SK-N-SH treated with all-trans-retinoic acid at 6 μM for 48 hours (cell line): ENCODE measurements at regions not wholly inside any gene's neighbourhood (a gene's known extent, or its start where the extent isn't known, plus 50 kb on each side); places are given as distances from the start of the nearest gene placed in this dataset.

Experiments
- ATAC-seq: fragments of 200-7000 bp; cut with Tn5 transposase; 3 replicates; pipeline ENCODE4 v1.9.1; 2020; ENCODE audit warnings: mild to moderate bottlenecking, moderate library complexity
- ARNTL ChIP-seq: fragments of 450-650 bp; formaldehyde crosslinking; IDR thresholded peaks from 2 replicates; pipeline ENCODE4 v1.5.0; 2020; ENCODE audit warnings: low read depth, mild to moderate bottlenecking, moderate library complexity, borderline replicate concordance
- GLIS3 ChIP-seq: fragments of 250-450 bp; sonication (Bioruptor Pico); IDR thresholded peaks from 2 replicates; pipeline ENCODE4 v1.5.0; 2020; ENCODE audit warnings: mild to moderate bottlenecking, moderate library complexity
- ISL1 ChIP-seq: fragments of 250-450 bp; sonication (Bioruptor Pico); IDR thresholded peaks from 2 replicates; pipeline ENCODE4 v2.1.2; 2022; ENCODE audit warnings: mild to moderate bottlenecking, moderate library complexity
- OSR1 ChIP-seq: fragments of 250-450 bp; sonication (Bioruptor Pico); IDR thresholded peaks from 2 replicates; pipeline ENCODE4 v1.8.0; 2022; ENCODE audit warnings: moderate library complexity, mild to moderate bottlenecking, inconsistent platforms
- PATZ1 ChIP-seq: fragments of 250-450 bp; sonication (Bioruptor Pico); IDR thresholded peaks from 2 replicates; pipeline ENCODE4 v1.8.0; 2020; ENCODE audit warnings: mild to moderate bottlenecking, moderate library complexity, borderline replicate concordance
- POU6F1 ChIP-seq: fragments of 250-450 bp; sonication (Bioruptor Pico); IDR thresholded peaks from 2 replicates; pipeline ENCODE4 v1.8.0; 2021; ENCODE audit warnings: low read depth, mild to moderate bottlenecking, moderate library complexity, borderline replicate concordance
- RARB ChIP-seq: fragments of 250-450 bp; sonication (Bioruptor Pico); IDR thresholded peaks from 2 replicates; pipeline ENCODE4 v1.8.0; 2021; ENCODE audit warnings: mild to moderate bottlenecking, moderate library complexity
- SNAI2 ChIP-seq: fragments of 250-450 bp; sonication (Bioruptor Pico); IDR thresholded peaks from 2 replicates; pipeline ENCODE4 v1.5.0; 2020; ENCODE audit warnings: mild to moderate bottlenecking, moderate library complexity
- TCF4 ChIP-seq: fragments of 250-450 bp; sonication (Bioruptor Pico); IDR thresholded peaks from 2 replicates; pipeline ENCODE4 v1.8.0; 2021; ENCODE audit warnings: mild to moderate bottlenecking, moderate library complexity, borderline replicate concordance
- TOX ChIP-seq: fragments of 250-450 bp; sonication (Bioruptor Pico); IDR thresholded peaks from 2 replicates; pipeline ENCODE4 v1.8.0; 2021; ENCODE audit warnings: mild to moderate bottlenecking, moderate library complexity, borderline replicate concordance
- ZFP3 ChIP-seq: fragments of 250-450 bp; sonication (Bioruptor Pico); IDR thresholded peaks from 2 replicates; pipeline ENCODE4 v1.5.0; 2020; ENCODE audit warnings: mild to moderate bottlenecking, moderate library complexity
- ZFP30 ChIP-seq: fragments of 450-650 bp; formaldehyde crosslinking; IDR thresholded peaks from 2 replicates; pipeline ENCODE4 v1.5.0; 2022; ENCODE audit warnings: mild to moderate bottlenecking, moderate library complexity
- ZNF565 ChIP-seq: fragments of 450-650 bp; formaldehyde crosslinking; conservative IDR thresholded peaks from 2 replicates; pipeline ENCODE4 v1.5.0; 2020; ENCODE audit warnings: low read depth, mild to moderate bottlenecking, moderate library complexity
- ZNF70 ChIP-seq: fragments of 450-650 bp; formaldehyde crosslinking; IDR thresholded peaks from 2 replicates; pipeline ENCODE4 v1.5.0; 2020; ENCODE audit warnings: mild to moderate bottlenecking, moderate library complexity
- ZNF8 ChIP-seq: fragments of 450-650 bp; formaldehyde crosslinking; IDR thresholded peaks from 2 replicates; pipeline ENCODE4 v1.5.0; 2020; ENCODE audit warnings: mild to moderate bottlenecking, moderate library complexity
- TF ChIP-seq, protein P1 (sequence below): fragments of 250-450 bp; sonication (Bioruptor Pico); IDR thresholded peaks from 2 replicates; pipeline ENCODE4 v1.5.1; 2021; ENCODE audit warnings: mild to moderate bottlenecking, moderate library complexity
- TF ChIP-seq, protein P2 (sequence below): fragments of 250-450 bp; sonication (Bioruptor Pico); IDR thresholded peaks from 2 replicates; pipeline ENCODE4 v1.5.1; 2020; ENCODE audit warnings: low read depth, mild to moderate bottlenecking, moderate library complexity

DNA sequence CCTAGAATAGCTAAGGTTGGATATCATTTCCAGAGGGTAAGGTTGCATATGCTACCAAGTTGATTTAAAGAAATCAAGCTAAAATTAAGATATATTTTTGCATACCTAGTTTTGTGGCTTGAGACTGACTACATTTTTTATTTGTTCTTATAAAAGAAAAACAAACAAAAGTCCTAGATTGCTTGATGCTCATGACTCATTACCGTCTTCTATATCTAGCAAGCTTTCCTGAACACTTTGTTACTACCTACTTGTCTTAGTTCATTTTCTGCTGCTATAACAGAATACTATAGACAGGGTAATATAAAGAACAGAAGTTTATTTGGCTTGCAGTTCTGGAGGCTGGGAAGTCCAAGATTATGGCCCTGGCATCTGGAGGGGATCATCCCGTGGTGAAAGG is 152.1 kb upstream of the THRB start (continued):
- TF ChIP-seq POU6F1 (CRISPR knock-in tag) (no peak), TOX (no peak)
- TF ChIP-seq, protein P1, sequence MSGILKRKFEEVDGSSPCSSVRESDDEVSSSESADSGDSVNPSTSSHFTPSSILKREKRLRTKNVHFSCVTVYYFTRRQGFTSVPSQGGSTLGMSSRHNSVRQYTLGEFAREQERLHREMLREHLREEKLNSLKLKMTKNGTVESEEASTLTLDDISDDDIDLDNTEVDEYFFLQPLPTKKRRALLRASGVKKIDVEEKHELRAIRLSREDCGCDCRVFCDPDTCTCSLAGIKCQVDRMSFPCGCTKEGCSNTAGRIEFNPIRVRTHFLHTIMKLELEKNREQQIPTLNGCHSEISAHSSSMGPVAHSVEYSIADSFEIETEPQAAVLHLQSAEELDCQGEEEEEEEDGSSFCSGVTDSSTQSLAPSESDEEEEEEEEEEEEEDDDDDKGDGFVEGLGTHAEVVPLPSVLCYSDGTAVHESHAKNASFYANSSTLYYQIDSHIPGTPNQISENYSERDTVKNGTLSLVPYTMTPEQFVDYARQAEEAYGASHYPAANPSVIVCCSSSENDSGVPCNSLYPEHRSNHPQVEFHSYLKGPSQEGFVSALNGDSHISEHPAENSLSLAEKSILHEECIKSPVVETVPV (CRISPR knock-in tag), result no peak

DNA sequence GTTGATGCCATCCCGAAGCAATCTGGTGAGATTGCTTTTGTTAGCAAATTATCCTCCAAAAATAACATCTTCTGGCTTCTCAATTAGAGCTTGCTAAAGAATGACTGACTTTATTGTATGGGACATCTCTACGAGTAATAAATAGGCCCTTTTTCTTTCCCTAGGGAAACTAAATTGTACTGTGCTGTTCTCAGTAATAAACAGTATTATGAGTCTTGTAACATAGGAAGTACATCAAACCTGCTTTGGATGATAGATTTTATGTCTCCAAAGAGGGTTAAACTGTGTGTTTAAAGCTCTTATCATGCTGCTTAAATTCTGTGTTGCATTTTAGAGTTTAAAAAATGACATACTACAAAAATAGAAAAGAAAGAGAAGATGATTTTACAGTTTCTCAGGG is 153.4 kb upstream of the THRB start:
- no peak for TF ChIP-seq ARNTL
- TF ChIP-seq TCF4, result no peak
- TF ChIP-seq OSR1 (CRISPR knock-in tag), result no peak
- no peak for TF ChIP-seq ZFP30 (CRISPR knock-in tag)
- TF ChIP-seq ISL1 (CRISPR knock-in tag), result peak; percentile 12; the same call in 1 of the 2 replicates
- TF ChIP-seq GLIS3 (CRISPR knock-in tag), result no peak
- TF ChIP-seq, protein P1 (CRISPR knock-in tag), result no peak
- TF ChIP-seq, all 23 proteins: peak for 1

GRCh38 chr3:24650839-24651238 is 156.2 kb upstream of the THRB start:
- ATAC-seq, result no peak

More for the DNA sequence above, 153.4 kb upstream of the THRB start:
- ATAC-seq, result no peak

More at GRCh38 chr3:24650839-24651238, 156.2 kb upstream of the THRB start:
- TF ChIP-seq ZNF8 (CRISPR knock-in tag) (no peak), SNAI2 (CRISPR knock-in tag) (no peak), TOX (no peak), GLIS3 (CRISPR knock-in tag) (no peak), RARB (CRISPR knock-in tag) (no peak), ZFP3 (CRISPR knock-in tag) (no peak), ISL1 (CRISPR knock-in tag) (no peak), OSR1 (CRISPR knock-in tag) (no peak), ARNTL (no peak), ZNF70 (CRISPR knock-in tag) (no peak), ZNF565 (CRISPR knock-in tag) (no peak), PATZ1 (CRISPR knock-in tag) (no peak), ZFP30 (CRISPR knock-in tag) (no peak)
- TF ChIP-seq, protein P1 (CRISPR knock-in tag), result no peak
- TF ChIP-seq, protein P2, sequence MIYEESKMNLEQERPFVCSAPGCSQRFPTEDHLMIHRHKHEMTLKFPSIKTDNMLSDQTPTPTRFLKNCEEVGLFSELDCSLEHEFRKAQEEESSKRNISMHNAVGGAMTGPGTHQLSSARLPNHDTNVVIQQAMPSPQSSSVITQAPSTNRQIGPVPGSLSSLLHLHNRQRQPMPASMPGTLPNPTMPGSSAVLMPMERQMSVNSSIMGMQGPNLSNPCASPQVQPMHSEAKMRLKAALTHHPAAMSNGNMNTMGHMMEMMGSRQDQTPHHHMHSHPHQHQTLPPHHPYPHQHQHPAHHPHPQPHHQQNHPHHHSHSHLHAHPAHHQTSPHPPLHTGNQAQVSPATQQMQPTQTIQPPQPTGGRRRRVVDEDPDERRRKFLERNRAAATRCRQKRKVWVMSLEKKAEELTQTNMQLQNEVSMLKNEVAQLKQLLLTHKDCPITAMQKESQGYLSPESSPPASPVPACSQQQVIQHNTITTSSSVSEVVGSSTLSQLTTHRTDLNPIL (CRISPR knock-in tag), result no peak
